Colonic mucosa (tissue), 4 donors: ENCODE measurements at regions not wholly inside any gene's neighbourhood (a gene's known extent, or its start where the extent isn't known, plus 50 kb on each side); places are given as distances from the start of the nearest gene placed in this dataset.

ENCODE experiments used
- DNase-seq: peaks from one replicate; pipeline ENCODE4 v3.0.0-alpha.2; 2020
- H3K27ac ChIP-seq: fragments of 200-600 bp; one replicate; pipeline ENCODE4 v1.8.0; 2021
- H3K27me3 ChIP-seq: fragments of 200-600 bp; one replicate; pipeline ENCODE4 v1.8.0; 2021
- H3K36me3 ChIP-seq: fragments of 200-600 bp; one replicate; pipeline ENCODE4 v1.8.0; 2021
- H3K4me1 ChIP-seq: fragments of 200-600 bp; one replicate; pipeline ENCODE4 v1.8.0; 2021; ENCODE audit warnings: mild to moderate bottlenecking
- H3K4me3 ChIP-seq: fragments of 200-600 bp; one replicate; pipeline ENCODE4 v1.8.0; 2021
- H3K9ac ChIP-seq, 2 donors: one replicate each; pipeline ENCODE4 v1.7.0; 2013; ENCODE audit warnings: control low read depth in 2 of 2, low read depth in 2 of 2, low read length in 2 of 2
- H3K9me3 ChIP-seq: fragments of 200-600 bp; one replicate; pipeline ENCODE4 v1.8.0; 2021
- CTCF ChIP-seq: fragments of 200-600 bp; IDR thresholded peaks from one replicate; pipeline ENCODE4 v1.8.0; 2022; ENCODE audit warnings: antibody characterized with exemption, mild to moderate bottlenecking
- intact Hi-C: fragments of 100-400 bp; cut with DNase I; formaldehyde crosslinking; loops from one replicate; pipeline ENCODE4 v1.14.1; 2022
- donor health status: healthy.
- donor health status: DM: no; HTN: no; CAD: no.
- donor health status: DM: no; HTN: no; CAD: no.

DNA sequence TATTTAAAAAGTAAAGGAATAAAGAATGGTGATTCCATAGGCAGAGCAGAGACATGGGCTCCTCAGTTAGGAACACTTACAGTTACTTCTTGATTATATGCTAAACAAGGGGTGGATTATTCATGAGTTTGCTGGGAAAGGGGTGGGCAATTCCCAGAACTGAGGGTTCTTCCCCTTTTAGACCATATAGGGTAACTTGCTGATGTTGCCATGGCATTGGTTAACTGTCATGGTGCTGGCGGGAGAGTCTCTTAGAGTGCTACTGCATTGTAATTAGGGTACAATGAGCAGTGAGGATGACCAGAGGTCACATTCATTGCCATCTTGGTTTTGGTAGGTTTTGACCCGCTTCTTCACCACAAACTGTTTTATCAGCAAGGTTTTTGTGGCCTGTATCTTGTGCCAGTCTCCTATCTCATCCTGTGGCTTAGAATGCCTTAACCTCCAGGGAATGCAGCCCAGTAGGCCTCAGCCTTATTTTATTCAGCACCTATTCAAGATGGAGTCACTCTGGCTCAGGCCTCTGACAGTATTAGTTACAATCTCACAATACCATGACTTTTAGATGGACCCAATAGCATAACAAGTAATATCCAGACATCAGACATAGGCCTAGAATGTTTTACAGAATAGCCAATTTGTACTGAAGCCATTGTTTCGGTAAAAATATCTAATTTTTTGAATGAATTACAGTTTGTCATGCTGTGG is 106.8 kb downstream of the ZBTB18 start:
- no peak for TF ChIP-seq CTCF
- Histone ChIP-seq H3K9ac (no peak overlapping the region), H3K4me1 (no peaks in the 10 kb centered on the region), H3K4me3 (no peak overlapping the region), H3K27me3 (no peaks in the 10 kb centered on the region), H3K36me3 (no peaks in the 10 kb centered on the region), H3K9me3 (no peaks in the 10 kb centered on the region), H3K27ac (no peak overlapping the region)
- DNase-seq: no peak
- intact Hi-C loops: no loop called here

DNA sequence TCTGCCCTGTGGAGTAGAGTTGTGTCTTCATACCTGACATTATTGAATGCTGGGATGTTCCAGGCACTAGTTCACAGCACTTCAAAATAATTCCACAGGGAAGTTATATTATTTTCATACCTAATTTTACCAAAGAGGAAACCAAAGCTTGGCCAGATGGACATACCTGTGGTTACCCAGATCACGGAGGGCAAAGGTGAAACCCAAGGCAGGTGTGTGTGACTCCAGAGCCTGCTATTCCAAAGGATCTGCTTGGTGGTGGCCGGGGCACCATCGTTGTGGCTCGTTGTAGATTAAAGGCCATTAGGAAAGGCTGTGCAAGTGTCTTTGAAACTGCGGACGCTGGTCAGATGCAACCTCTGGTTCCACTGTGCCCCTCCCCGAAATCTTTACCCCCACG is 108.6 kb downstream of the ZBTB18 start:
- TF ChIP-seq CTCF: no peak
- H3K27ac ChIP-seq: no peak overlapping the region
- H3K9me3 ChIP-seq: no peaks in the 10 kb centered on the region
- H3K36me3 ChIP-seq: no peaks in the 10 kb centered on the region
- H3K27me3 ChIP-seq: no peaks in the 10 kb centered on the region
- intact Hi-C loops: no loop called here
- no peak overlapping the region for H3K9ac ChIP-seq
- DNase-seq: no peak
- H3K4me1 ChIP-seq: no peaks in the 10 kb centered on the region
- no peak overlapping the region for H3K4me3 ChIP-seq

DNA sequence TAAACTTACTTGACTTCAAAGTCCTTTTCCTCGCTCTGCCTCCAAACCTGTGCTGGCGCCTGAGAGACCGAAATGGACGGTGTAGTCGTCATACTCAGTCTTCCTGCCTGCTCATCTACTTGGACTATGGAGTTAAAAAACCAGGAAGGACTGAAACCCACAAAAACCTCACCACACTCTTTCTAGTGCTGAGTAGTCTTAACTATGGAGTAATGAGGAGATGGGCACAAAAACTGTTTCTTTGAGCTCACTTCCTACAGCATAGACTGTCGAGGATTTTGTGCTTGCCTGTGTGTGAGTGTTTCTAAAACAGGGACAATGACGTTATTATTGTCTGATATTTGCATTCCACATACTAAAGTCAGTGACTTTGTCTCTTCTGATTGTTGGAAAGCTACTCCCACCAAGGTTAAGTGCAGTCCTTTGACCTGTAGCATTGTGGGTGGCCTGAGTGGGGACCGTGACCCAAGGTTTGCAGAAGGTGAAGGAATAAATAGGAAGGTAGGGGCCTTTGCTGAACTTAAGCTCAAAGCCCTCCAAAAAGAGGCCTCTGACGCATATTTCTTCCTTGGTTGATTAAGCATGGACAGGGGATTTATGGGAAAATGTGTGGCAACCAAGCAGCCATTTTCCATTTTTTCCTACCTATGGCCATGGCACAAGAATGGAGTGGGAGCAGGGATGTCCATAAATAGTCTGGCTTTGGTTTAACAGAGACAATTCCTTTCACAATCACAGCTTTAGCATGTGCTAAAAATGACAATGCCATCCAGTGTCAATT is 109.6 kb downstream of the ZBTB18 start:
- DNase-seq: no peak
- Histone ChIP-seq H3K36me3 (no peaks in the 10 kb centered on the region), H3K27me3 (no peaks in the 10 kb centered on the region), H3K4me3 (no peak overlapping the region), H3K4me1 (no peaks in the 10 kb centered on the region), H3K27ac (no peak overlapping the region), H3K9ac (no peak overlapping the region), H3K9me3 (no peaks in the 10 kb centered on the region)
- no peak for TF ChIP-seq CTCF
- intact Hi-C loops: no loop called here

- Histone ChIP-seq H3K4me3 (no peak overlapping the region), H3K9me3 (no peaks in the 10 kb centered on the region), H3K27me3 (no peaks in the 10 kb centered on the region), H3K27ac (no peak overlapping the region), H3K4me1 (no peaks in the 10 kb centered on the region), H3K9ac (no peak overlapping the region), H3K36me3 (no peaks in the 10 kb centered on the region)
- no peak for DNase-seq
- intact Hi-C loops: no loop called here
- TF ChIP-seq CTCF: no peak
Measured at GRCh38 chr1:244161236-244161510, 110.1 kb downstream of the ZBTB18 start.

GRCh38 chr1:244162786-244163530 is 111.9 kb downstream of the ZBTB18 start:
- H3K27ac ChIP-seq: no peak overlapping the region
- intact Hi-C loops: no loop called here
- no peaks in the 10 kb centered on the region for H3K27me3 ChIP-seq
- H3K4me1 ChIP-seq: no peaks in the 10 kb centered on the region
- no peak for TF ChIP-seq CTCF
- H3K9ac ChIP-seq: no peak overlapping the region
- no peaks in the 10 kb centered on the region for H3K36me3 ChIP-seq
- no peak overlapping the region for H3K4me3 ChIP-seq
- DNase-seq: no peak
- H3K9me3 ChIP-seq: no peaks in the 10 kb centered on the region
